Activated CD8-positive, alpha-beta T cell treated with anti-CD3 and anti-CD28 coated beads for 36 hours (primary cell): ENCODE measurements at regions not wholly inside any gene's neighbourhood (a gene's known extent, or its start where the extent isn't known, plus 50 kb on each side); places are given as distances from the start of the nearest gene placed in this dataset.

Experiments
- ATAC-seq: fragments of 200-7000 bp; cut with Tn5 transposase; one replicate; pipeline ENCODE4 v1.10.0; 2021; ENCODE audit warnings: mild to moderate bottlenecking, moderate library complexity
- CTCF ChIA-PET: fragments of 350-600 bp; sonication (Branson Sonifier 250); formaldehyde crosslinking; loops from one replicate; lab custom pipeline; 2021; ENCODE audit warnings: antibody characterized with exemption; lab: Charles Lee
- POLR2A ChIA-PET: fragments of 350-600 bp; sonication (Branson Sonifier 250); formaldehyde crosslinking; loops from one replicate; lab custom pipeline; 2021; ENCODE audit warnings: antibody characterized with exemption; lab: Charles Lee
- DNase-seq: peaks from one replicate; pipeline ENCODE4 v3.0.0-alpha.2; 2020
- H3K27ac Mint-ChIP-seq: one replicate; pipeline ENCODE4 v1.8.0; 2021; ENCODE audit warnings: mild to moderate bottlenecking, mixed read lengths
- H3K27me3 Mint-ChIP-seq: one replicate; pipeline ENCODE4 v1.8.0; 2021; ENCODE audit warnings: mixed read lengths
- H3K36me3 Mint-ChIP-seq: one replicate; pipeline ENCODE4 v1.8.0; 2021; ENCODE audit warnings: low read depth, mixed read lengths
- H3K4me1 Mint-ChIP-seq: one replicate; pipeline ENCODE4 v1.8.0; 2021; ENCODE audit warnings: low read depth, mixed read lengths
- H3K4me3 Mint-ChIP-seq: one replicate; pipeline ENCODE4 v1.8.0; 2021; ENCODE audit warnings: mild to moderate bottlenecking, moderate library complexity, mixed read lengths
- H3K9me3 Mint-ChIP-seq: one replicate; pipeline ENCODE4 v1.8.0; 2021; ENCODE audit warnings: mixed read lengths
- intact Hi-C: fragments of 100-400 bp; cut with micrococcal nuclease; formaldehyde crosslinking; loops from one replicate; pipeline ENCODE4 v1.10.0; 2022
- TF ChIP-seq, protein P1 (sequence below): fragments of 200-600 bp; IDR thresholded peaks from one replicate; pipeline ENCODE4 v1.8.0; 2022; ENCODE audit warnings: antibody characterized with exemption, mild to moderate bottlenecking

DNA sequence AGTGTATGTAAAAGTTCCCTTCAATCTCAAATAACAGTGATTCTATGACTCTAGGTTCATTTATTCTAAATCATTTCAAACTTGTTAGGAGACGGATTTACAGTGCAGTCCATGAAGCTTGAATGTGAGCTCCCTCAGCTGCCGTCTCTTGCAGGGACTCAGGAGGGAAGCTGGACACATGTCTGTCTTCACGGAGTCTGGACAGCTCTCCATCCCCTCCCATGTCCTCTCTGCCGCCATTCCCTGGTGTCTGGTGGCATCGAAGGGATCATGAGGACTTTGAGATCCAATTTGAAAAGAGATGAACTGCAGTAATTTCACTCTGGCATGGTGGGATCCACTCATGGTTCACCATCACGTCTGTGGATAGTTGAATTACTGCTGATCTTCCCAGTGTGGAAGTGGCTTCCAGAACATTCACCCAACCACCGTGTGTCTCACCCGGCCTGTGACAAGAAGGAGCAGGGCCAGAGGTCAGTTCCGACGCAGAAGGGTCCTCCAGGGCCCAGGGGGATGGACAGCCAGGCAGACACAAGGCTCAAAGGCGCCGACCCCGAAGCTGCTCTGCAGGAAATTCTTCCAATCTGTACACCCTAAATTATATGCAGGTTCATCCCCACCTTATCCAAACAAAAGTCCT, 370.1 kb downstream of the THBS2 start:
- Mint-ChIP-seq H3K4me1 (peaks cover 9% of the 10 kb centered on the region), H3K36me3 (no peaks in the 10 kb centered on the region), H3K27ac (no peak overlapping the region), H3K4me3 (no peak overlapping the region), H3K27me3 (peaks cover 5% of the 10 kb centered on the region), H3K9me3 (no peaks in the 10 kb centered on the region)
- ATAC-seq (no peak), DNase-seq (no peak)
- POLR2A ChIA-PET = no interaction called here
- intact Hi-C loops = loop anchor here (2.0 kb wide), 1 partner anchor 513 kb away; no protein-coding TSS in a partner anchor
- CTCF ChIA-PET = interaction anchor here (1.2 to 1.5 kb wide), 2 partner anchors 11 to 514 kb away, joined by 4 to 7 read pairs; no protein-coding TSS in a partner anchor
- TF ChIP-seq, protein P1, sequence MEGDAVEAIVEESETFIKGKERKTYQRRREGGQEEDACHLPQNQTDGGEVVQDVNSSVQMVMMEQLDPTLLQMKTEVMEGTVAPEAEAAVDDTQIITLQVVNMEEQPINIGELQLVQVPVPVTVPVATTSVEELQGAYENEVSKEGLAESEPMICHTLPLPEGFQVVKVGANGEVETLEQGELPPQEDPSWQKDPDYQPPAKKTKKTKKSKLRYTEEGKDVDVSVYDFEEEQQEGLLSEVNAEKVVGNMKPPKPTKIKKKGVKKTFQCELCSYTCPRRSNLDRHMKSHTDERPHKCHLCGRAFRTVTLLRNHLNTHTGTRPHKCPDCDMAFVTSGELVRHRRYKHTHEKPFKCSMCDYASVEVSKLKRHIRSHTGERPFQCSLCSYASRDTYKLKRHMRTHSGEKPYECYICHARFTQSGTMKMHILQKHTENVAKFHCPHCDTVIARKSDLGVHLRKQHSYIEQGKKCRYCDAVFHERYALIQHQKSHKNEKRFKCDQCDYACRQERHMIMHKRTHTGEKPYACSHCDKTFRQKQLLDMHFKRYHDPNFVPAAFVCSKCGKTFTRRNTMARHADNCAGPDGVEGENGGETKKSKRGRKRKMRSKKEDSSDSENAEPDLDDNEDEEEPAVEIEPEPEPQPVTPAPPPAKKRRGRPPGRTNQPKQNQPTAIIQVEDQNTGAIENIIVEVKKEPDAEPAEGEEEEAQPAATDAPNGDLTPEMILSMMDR = no peak

GRCh38 chr6:168880271-168880670, 373.4 kb downstream of the THBS2 start:
- Mint-ChIP-seq H3K27ac (no peak overlapping the region), H3K4me1 (peaks cover 9% of the 10 kb centered on the region), H3K4me3 (no peak overlapping the region), H3K36me3 (no peaks in the 10 kb centered on the region), H3K27me3 (peaks cover 8% of the 10 kb centered on the region), H3K9me3 (no peaks in the 10 kb centered on the region)
- ChIA-PET CTCF (interaction anchor here (1.2 to 1.8 kb wide), 2 partner anchors 14 to 510 kb away, joined by 3 to 8 read pairs; no protein-coding TSS in a partner anchor), POLR2A (no interaction called here)
- no peak for ATAC-seq
- DNase-seq = no peak
- intact Hi-C loops = no loop called here
- TF ChIP-seq, protein P1 = no peak

DNA sequence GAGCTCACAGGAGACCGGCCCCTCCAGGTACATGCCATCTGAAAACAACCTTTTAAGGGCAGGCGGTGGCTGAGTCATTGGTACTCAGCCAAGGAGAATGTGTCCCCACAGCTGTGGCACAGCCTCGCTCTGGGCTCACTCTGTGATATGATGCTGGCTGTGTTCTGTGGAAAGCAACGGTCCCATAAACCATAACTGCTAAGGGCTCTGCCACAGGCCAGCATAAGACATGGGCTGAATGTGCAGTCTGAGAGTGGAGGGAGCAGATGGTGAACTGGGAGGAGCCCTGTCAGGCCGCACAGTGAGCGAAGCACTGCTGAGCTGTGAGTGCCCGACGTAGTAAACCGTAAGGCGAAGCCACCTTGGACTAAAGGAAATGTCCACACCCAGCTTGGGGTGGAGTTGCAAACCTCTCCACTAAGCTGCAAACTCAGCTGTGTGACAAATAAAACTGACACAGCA, 375.8 kb downstream of the THBS2 start:
- no peaks in the 10 kb centered on the region for H3K4me1 Mint-ChIP-seq
- POLR2A ChIA-PET = no interaction called here
- CTCF ChIA-PET = no interaction called here

GRCh38 chr6:168876956-168877355, 376.7 kb downstream of the THBS2 start:
- Mint-ChIP-seq H3K9me3 (no peaks in the 10 kb centered on the region), H3K36me3 (no peaks in the 10 kb centered on the region), H3K27me3 (peaks cover 7% of the 10 kb centered on the region), H3K4me1 (no peaks in the 10 kb centered on the region), H3K4me3 (no peak overlapping the region), H3K27ac (no peak overlapping the region)
- POLR2A ChIA-PET = no interaction called here
- intact Hi-C loops = no loop called here
- CTCF ChIA-PET = no interaction called here
- DNase-seq (no peak), ATAC-seq (no peak)
- TF ChIP-seq, protein P1 = no peak

More for the DNA sequence above, 375.8 kb downstream of the THBS2 start:
- intact Hi-C loops = no loop called here
- TF ChIP-seq, protein P1 = no peak
- H3K36me3 Mint-ChIP-seq = no peaks in the 10 kb centered on the region
- no peak for ATAC-seq
- H3K27me3 Mint-ChIP-seq = peaks cover 7% of the 10 kb centered on the region
- no peaks in the 10 kb centered on the region for H3K9me3 Mint-ChIP-seq
- no peak for DNase-seq
- no peak overlapping the region for H3K27ac Mint-ChIP-seq
- no peak overlapping the region for H3K4me3 Mint-ChIP-seq

DNA sequence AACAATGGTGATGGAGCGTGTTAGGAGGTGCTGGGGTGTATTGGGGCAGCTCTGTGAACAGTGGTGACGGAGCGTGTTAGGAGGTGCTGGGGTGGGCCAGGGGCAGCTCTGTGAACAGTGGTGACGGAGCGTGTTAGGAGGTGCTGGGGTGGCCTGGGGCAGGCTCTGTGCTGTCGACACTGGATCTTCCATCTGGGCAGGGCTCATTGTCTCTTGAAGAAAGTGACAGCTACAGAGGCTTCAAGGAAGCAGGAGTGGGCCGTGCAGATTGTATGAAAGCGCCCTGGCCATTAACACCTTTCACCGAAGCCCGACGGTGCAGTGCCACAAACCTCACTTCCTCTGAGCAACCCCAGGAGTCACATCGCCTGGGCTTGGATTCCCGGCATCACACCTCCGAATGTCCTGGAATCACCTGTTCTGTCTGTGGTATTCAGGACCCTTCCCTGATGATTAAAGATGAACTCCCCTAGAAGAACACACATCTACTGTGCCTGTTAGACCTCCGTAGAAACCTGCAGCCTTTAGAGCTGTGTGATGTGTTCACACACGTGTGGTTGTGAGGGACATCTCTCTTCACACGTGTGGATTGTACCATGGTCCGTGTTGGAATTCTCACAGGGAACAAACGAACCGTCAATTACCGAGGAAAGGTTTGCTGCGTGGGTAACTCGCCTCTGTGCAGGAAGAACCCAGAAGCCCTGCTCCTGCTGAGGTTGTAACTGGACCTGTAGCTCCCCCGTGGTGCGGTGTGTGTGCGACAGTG, 377.7 kb downstream of the THBS2 start:
- DNase-seq (no peak), ATAC-seq (no peak)
- H3K27ac Mint-ChIP-seq = no peak overlapping the region
- H3K4me1 Mint-ChIP-seq = no peaks in the 10 kb centered on the region
- POLR2A ChIA-PET = no interaction called here
- no peak overlapping the region for H3K4me3 Mint-ChIP-seq
- H3K27me3 Mint-ChIP-seq = peaks cover 4% of the 10 kb centered on the region
- TF ChIP-seq, protein P1 = no peak
- intact Hi-C loops = no loop called here
- H3K9me3 Mint-ChIP-seq = no peaks in the 10 kb centered on the region
- CTCF ChIA-PET = no interaction called here
- no peaks in the 10 kb centered on the region for H3K36me3 Mint-ChIP-seq
